Muscle of leg (tissue), 3 donors: ENCODE measurements at regions not wholly inside any gene's neighbourhood (a gene's known extent, or its start where the extent isn't known, plus 50 kb on each side); places are given as distances from the start of the nearest gene placed in this dataset.
"Not testable (repeated sequence)": the region's sequence is repeated elsewhere in the genome, so short reads cannot be mapped to it uniquely, and the experiment has no call there.

Source experiments
- DNase-seq: peaks from one replicate; pipeline ENCODE4 v3.0.0; 2013
- H3K27ac ChIP-seq: one replicate; pipeline ENCODE4 v1.5.1; 2013; ENCODE audit warnings: mild to moderate bottlenecking, low read length, control low read depth
- H3K27me3 ChIP-seq: one replicate; pipeline ENCODE4 v1.6.1; 2013; ENCODE audit warnings: low read length; ENCODE audit not compliant: control insufficient read depth, insufficient read depth
- H3K36me3 ChIP-seq: one replicate; pipeline ENCODE4 v1.6.1; 2013; ENCODE audit warnings: low read length; ENCODE audit not compliant: control insufficient read depth, insufficient read depth
- H3K4me1 ChIP-seq: one replicate; pipeline ENCODE4 v1.6.1; 2013; ENCODE audit warnings: low read length; ENCODE audit not compliant: control insufficient read depth, insufficient read depth
- H3K4me3 ChIP-seq: one replicate; pipeline ENCODE4 v1.5.1; 2013; ENCODE audit warnings: low read length, control low read depth
- H3K9me3 ChIP-seq: replicated peaks from 2 replicates; pipeline ENCODE4 v1.6.1; 2013; ENCODE audit warnings: low read depth, low read length; ENCODE audit not compliant: control insufficient read depth
- WGBS: methylation state at CpG from one replicate; pipeline ENCODE4 v1.1.5; 2013; ENCODE audit warnings: missing lambda C conversion rate; ENCODE audit not compliant: insufficient coverage; 5-methylcytosine and 5-hydroxymethylcytosine counted together

DNA sequence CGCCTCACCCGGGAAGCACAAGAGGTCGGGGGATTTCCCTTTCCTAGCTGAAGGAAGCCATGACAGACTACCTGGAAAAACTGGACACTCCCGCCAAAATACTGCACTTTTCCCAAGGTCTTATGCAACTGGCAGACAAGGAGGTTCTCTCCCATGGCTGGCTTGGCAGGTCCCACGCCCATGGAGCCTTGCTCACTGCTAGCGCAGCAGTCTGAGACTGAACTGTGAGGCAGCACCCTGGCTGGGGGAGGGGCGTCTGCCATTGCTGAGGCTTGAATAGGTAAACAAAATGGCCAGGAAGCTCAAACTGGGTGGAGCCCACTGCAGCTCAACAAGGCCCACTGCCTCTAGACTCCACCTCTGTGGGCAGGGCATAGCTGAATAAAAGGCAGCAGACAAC lies 92.1 kb downstream of the C4BPA start:
- 77% methylated on average over 6 of the region's 7 CpGs for WGBS
- H3K36me3 ChIP-seq, H3K4me3 ChIP-seq, H3K9me3 ChIP-seq, DNase-seq, H3K27me3 ChIP-seq, H3K4me1 ChIP-seq, H3K27ac ChIP-seq: not testable (repeated sequence)

DNA sequence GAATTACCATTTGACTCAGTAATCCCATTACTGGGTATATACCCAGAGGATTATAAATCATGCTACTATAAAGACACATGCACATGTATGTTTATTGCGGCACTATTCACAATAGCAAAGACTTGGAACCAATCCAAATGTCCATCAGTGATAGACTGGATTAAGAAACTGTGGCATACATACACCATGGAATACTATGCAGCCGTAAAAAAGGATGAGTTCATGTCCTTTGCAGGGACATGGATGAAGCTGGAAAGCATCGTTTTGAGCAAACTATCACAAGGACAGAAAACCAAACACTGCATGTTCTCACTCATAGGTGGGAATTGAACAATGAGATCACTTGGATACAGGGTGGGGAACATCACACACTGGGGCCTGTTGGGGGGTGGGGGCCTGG lies 97.5 kb downstream of the C4BPA start:
- H3K4me1 ChIP-seq, H3K9me3 ChIP-seq, H3K4me3 ChIP-seq, DNase-seq, H3K27ac ChIP-seq, H3K27me3 ChIP-seq, H3K36me3 ChIP-seq: not testable (repeated sequence)
- no CpG with 5 or more reads among the region's 3 CpGs for WGBS

DNA sequence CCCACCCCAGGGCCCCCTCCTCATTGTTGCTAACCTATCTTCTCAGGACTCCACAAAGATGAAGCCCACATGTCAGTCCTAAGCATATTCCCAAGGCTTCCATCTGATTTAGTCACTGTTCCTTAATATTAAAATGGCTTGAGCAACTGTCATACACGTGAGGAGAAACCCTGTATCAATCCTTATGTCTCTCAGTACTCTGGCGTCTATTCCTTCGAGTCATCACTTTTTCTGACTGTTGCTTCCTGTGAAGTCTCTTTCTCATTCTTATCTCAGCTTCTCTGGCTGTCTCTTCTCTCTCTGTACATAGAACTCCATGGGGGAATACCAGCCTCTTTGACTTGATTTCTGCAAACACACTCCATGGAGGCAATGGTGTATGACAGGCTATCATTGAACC lies 98.4 kb downstream of the C4BPA start:
- Histone ChIP-seq H3K4me1 (no peaks in the 10 kb centered on the region), H3K27ac (no peak overlapping the region), H3K9me3 (no peaks in the 10 kb centered on the region), H3K36me3 (no peaks in the 10 kb centered on the region), H3K4me3 (no peak overlapping the region), H3K27me3 (no peaks in the 10 kb centered on the region)
- WGBS = 67% methylated on average over 3 of the region's 3 CpGs
- no peak for DNase-seq

DNA sequence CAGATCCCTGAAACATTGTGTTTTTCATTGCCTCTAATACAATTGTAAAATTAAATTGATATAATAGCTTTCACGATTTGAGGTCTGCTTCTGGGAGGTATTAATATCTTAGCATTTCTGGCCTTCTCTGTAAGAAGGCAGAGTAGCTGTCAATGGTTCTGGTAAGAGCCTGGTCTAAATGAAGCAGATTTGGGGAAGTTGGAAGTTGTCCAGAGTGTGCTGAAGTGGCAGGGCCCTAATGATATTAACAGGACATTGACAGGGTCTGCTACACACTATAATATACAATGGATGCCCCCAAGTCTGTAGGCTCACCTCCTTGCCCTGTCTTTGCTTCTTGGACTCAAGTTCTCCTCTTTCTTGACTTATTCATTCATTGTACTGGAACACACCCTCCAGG lies 99.5 kb downstream of the C4BPA start:
- 100% methylated on average over 1 of the region's 1 CpG for WGBS
- DNase-seq = peak; percentile 16
- Histone ChIP-seq H3K9me3 (no peaks in the 10 kb centered on the region), H3K27ac (no peak overlapping the region), H3K4me1 (no peaks in the 10 kb centered on the region), H3K4me3 (no peak overlapping the region), H3K36me3 (no peaks in the 10 kb centered on the region), H3K27me3 (no peaks in the 10 kb centered on the region)

DNA sequence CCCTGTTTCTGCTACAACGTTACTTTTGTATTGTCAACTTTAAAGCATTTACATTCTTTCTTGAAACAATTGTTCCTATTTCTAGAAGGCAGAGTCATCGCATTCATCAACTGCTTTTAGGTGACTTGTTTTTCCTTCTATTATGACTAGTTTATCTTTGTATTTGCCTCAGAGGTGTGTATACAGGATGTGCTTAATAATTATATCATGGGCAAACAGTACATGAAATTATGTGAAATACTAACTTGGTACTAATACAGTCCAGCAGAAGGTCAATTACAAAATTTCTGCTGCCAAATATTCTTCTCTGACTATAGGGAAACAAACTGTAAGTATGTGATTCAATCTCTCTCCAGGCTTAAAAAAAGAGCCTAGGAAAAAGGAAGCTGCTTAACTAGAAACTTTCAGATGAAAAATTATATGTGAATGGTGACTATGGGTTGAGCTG lies 101.6 kb downstream of the C4BPA start:
- H3K27ac ChIP-seq = peak overlapping the region; percentile 77
- no CpG with 5 or more reads among the region's 2 CpGs for WGBS
- no peaks in the 10 kb centered on the region for H3K27me3 ChIP-seq
- no peak for DNase-seq
- H3K36me3 ChIP-seq = no peaks in the 10 kb centered on the region
- no peaks in the 10 kb centered on the region for H3K9me3 ChIP-seq
- no peaks in the 10 kb centered on the region for H3K4me1 ChIP-seq
- H3K4me3 ChIP-seq = no peak overlapping the region

DNA sequence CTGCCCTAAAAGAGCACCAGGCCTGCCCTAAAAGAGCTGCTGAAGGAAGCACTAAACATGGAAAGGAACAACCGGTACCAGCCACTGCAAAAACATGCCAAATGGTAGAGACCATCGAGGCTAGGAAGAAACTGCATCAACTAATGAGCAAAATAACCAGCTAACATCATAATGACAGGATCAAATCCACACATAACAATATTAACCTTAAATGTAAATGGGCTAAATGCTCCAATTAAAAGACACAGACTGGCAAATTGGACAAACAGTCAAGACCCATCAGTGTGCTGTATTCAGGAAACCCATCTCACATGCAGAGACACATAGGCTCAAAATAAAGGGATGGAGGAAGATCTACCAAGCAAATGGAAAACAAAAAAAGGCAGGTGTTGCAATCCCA lies 104.7 kb downstream of the C4BPA start:
- H3K27ac ChIP-seq, H3K27me3 ChIP-seq, H3K9me3 ChIP-seq, DNase-seq, H3K4me3 ChIP-seq, H3K4me1 ChIP-seq, H3K36me3 ChIP-seq: not testable (repeated sequence)
- no CpG with 5 or more reads among the region's 2 CpGs for WGBS

DNA sequence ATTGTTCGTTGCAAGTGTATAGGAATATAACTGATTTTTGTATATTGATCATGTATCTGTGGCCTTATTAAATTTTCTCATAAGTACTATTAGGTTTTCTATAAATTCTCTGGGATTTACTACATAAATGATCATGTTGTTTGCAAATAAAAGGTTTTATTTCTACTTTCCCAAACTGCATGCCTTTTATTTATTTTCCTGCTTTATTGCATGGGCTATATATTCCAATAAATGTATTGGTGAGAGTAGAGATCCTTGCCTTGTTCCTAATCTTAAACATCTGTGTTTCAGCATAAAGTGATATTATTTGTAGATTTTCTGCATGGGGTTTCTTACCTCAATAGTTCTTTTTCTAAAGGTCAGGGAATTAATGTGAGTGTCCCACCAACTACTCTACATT lies 107.0 kb upstream of the CD55 start:
- H3K36me3 ChIP-seq = no peaks in the 10 kb centered on the region
- no CpG with 5 or more reads among the region's 1 CpG for WGBS
- no peak for DNase-seq
- no peaks in the 10 kb centered on the region for H3K27me3 ChIP-seq
- no peak overlapping the region for H3K27ac ChIP-seq
- H3K4me1 ChIP-seq = peaks cover 5% of the 10 kb centered on the region
- H3K4me3 ChIP-seq = no peak overlapping the region
- H3K9me3 ChIP-seq = peaks cover 7% of the 10 kb centered on the region

DNA sequence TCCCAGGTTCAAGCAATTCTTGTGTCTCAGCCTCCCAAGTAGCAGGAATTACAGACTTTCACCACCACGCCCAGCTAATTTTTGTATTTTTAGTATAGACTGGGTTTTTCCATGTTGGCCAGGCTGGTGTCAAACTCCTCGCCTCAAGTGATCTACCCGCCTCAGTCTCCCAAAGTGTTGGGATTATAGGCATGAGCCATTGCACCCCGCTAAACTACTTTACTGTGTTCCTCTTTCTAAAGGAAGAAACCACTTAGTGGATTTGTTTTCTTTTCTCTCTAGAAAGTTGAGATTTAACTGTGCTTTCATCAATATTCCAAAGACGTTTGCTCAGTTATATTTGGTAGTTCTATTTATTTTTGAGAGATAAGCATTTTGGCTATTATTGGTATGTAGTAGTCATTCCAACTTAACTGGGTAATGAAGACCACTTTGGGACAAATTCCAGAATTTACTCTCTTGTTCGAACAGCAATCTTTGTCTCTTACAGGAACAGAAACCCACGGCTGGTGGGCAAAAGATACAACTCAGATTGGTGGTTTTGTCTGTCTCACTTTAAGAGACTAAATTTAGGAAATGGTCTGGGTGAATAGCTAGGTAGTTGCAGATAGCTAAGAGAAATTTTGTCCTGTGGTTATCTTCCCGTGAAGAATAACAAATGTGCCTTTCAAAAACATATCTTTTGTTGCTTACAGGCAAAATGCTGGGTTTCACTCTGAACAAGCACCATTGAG lies 103.5 kb upstream of the CD55 start:
- Histone ChIP-seq H3K27ac (no peak overlapping the region), H3K4me3 (no peak overlapping the region)
- 50% methylated on average over 1 of the region's 8 CpGs for WGBS

DNA sequence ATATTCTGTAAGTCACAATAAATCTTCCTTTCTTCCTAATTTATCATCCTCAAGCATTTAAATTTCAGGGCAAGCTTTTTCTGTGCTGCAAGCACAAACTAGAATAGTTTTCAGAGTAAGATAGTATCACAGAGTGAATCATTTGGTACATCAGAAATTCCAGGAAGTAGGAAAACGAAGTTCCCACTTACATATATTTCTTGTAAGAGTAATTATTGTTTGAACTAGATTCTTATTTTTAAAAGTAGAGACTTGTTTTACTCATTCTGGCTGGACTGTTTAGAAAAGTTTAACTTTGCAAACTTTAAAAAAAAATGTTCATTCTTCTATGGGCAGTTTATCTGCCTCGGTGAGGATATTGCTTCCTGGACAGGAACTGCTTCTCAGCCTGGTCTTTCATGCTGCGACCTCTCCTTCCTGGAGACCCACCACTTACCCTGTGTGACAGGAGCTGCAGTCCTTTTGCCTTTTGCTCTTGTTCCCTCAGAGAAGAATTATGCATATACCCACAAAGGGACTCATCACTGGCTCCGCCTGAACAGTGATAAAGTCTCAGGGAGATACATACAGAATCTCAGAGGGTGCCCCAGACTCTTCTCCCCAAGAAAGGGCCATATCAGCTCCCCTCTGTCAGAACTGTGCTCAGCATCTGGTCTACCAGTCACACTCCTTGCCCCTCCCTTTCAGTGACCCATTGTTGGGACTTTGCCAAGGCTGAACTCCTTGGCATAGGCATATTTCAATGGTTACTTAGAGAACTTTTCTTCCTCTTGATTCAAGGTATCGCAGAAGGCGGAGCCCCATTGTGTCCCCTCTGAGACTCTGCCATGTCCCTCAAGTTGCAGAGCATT lies 102.7 kb upstream of the CD55 start:
- DNase-seq = no peak
- Histone ChIP-seq H3K27me3 (no peaks in the 10 kb centered on the region), H3K27ac (no peak overlapping the region), H3K4me3 (no peak overlapping the region), H3K9me3 (peaks cover 5% of the 10 kb centered on the region), H3K36me3 (no peaks in the 10 kb centered on the region), H3K4me1 (peaks cover 5% of the 10 kb centered on the region)
- 69% methylated on average over 3 of the region's 6 CpGs for WGBS

More for the DNA sequence above, 103.5 kb upstream of the CD55 start:
- no peaks in the 10 kb centered on the region for H3K36me3 ChIP-seq
- no peaks in the 10 kb centered on the region for H3K27me3 ChIP-seq
- peaks cover 7% of the 10 kb centered on the region for H3K9me3 ChIP-seq
- no peak for DNase-seq
- peaks cover 5% of the 10 kb centered on the region for H3K4me1 ChIP-seq

DNA sequence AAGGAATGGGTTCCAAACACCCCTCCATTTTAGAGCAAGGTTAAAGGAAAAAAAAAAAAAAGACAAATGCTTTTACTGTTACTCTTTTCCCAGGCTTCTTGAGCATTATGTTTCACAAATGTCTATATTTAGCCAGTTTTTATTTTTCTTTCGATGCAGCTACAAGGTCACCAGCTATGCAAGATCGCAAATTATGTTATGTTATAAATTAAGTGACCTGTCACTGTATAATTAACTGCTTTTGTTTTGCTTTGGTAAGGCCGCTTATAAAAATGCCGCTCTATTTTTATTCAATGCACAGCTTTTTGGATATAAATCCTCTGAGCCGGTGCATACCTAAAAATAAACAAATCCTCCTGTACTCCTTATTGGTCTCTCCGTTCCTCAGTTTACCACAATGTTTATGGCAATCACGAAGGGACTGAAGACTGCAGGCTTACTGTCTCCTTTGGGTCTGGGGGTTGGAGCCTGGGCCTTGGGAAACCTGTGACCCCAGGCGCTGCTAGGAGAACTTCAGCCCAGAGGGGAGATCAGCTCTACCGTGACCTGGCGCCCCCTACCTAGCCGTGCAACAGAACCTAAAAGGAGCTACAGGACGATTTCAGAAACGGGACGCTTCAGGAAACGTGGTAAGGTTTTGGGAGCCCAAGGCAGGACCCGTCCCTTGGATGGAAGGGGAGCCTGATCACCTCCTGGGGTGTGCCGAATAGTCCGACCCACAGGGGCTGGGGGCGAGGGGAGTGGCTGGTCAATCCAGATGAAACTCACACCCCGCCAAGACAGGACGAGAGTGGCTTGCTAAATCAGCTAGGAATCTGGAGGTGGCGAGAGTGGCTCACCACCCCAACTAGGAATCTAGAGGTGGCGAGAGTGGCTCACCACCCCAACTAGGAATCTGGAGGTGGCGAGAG lies 101.2 kb upstream of the CD55 start:
- 85% methylated on average over 12 of the region's 24 CpGs for WGBS
- H3K9me3 ChIP-seq = no peaks in the 10 kb centered on the region
- no peaks in the 10 kb centered on the region for H3K27me3 ChIP-seq

More for the DNA sequence above, 101.2 kb upstream of the CD55 start:
- no peaks in the 10 kb centered on the region for H3K36me3 ChIP-seq
- no peak overlapping the region for H3K27ac ChIP-seq
- H3K4me3 ChIP-seq = no peak overlapping the region
- peaks cover 5% of the 10 kb centered on the region for H3K4me1 ChIP-seq
- DNase-seq = no peak
